ENCODE measurements at regions not wholly inside any gene's neighbourhood (a gene's known extent, or its start where the extent isn't known, plus 50 kb on each side); places are given as distances from the start of the nearest gene placed in this dataset.

DNA sequence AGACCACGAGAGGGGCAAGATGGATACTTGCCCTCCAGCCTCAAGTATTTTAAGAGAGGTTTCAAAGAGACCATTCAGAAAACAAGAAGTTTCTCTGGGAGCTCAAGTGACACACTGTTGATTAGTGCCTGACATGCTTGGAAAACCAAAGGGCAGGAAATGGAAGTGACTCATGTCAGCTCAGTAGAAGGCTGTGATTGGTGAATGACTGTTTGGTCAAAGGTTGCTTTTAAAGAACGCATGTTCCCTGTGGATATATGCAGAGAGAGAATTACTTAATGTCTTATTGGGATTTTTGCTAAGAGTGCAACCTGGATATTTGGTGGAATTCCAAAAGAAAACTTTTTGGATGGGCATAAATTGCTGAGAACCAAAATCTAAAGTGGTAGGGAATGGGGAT lies 549.9 kb downstream of the XIRP2 start:
- in situ Hi-C loops (cut with MboI; ENCODE audit: low sequenced_read_pairs in 4 of 4), result no loop called here
- intact Hi-C loops (cut with DNase I; ENCODE audit: low total_unique reads), result no loop called here

DNA sequence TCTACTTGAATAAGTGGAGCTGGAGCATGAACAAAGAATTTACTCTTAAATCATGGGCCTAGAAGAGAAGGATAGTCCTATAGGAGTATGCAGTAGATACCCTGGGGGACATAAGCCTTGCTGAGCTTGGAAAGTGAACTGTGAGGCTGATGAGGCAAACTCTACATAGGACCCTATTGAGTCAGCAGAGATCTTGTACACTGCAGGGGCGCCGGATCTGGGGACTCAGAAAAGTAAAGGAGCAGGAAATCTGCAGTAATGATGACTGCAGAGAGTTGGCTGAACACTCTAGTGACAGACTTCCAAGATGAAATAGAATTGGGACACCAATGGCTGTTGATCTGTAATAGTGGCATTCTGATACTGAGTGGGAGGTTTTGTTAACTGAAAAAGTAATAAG lies 543.7 kb downstream of the XIRP2 start:
- DNase-seq (no peak), ATAC-seq (no peak)
- in situ Hi-C loops (cut with MboI; ENCODE audit: low sequenced_read_pairs in 4 of 4), result no loop called here
- no peaks in the 10 kb centered on the region for H3K36me3 ChIP-seq
- H3K9me3 ChIP-seq, result no peaks in the 10 kb centered on the region
- no peak overlapping the region for H3K4me3 ChIP-seq
- no peak for TF ChIP-seq POLR2A (IDR thresholded peaks at IDR 0.05)
- TF ChIP-seq, protein P1, sequence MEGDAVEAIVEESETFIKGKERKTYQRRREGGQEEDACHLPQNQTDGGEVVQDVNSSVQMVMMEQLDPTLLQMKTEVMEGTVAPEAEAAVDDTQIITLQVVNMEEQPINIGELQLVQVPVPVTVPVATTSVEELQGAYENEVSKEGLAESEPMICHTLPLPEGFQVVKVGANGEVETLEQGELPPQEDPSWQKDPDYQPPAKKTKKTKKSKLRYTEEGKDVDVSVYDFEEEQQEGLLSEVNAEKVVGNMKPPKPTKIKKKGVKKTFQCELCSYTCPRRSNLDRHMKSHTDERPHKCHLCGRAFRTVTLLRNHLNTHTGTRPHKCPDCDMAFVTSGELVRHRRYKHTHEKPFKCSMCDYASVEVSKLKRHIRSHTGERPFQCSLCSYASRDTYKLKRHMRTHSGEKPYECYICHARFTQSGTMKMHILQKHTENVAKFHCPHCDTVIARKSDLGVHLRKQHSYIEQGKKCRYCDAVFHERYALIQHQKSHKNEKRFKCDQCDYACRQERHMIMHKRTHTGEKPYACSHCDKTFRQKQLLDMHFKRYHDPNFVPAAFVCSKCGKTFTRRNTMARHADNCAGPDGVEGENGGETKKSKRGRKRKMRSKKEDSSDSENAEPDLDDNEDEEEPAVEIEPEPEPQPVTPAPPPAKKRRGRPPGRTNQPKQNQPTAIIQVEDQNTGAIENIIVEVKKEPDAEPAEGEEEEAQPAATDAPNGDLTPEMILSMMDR (IDR thresholded peaks at IDR 0.05 in 4 of 5, conservative IDR thresholded peaks at IDR 0.05 in 1 of 5), result no peak
- H3K27me3 ChIP-seq, result no peaks in the 10 kb centered on the region
- intact Hi-C loops (cut with DNase I; ENCODE audit: low total_unique reads), result no loop called here
- no peak overlapping the region for H3K27ac ChIP-seq
- H3K4me1 ChIP-seq, result no peaks in the 10 kb centered on the region

More for the DNA sequence above, 549.9 kb downstream of the XIRP2 start:
- no peak for ATAC-seq
- Histone ChIP-seq H3K4me3 (no peak overlapping the region), H3K27ac (no peak overlapping the region), H3K27me3 (no peaks in the 10 kb centered on the region), H3K36me3 (no peaks in the 10 kb centered on the region), H3K4me1 (no peaks in the 10 kb centered on the region), H3K9me3 (no peaks in the 10 kb centered on the region)
- DNase-seq, result no peak
- TF ChIP-seq, protein P1 (IDR thresholded peaks at IDR 0.05 in 4 of 5, conservative IDR thresholded peaks at IDR 0.05 in 1 of 5), result no peak
- TF ChIP-seq POLR2A (IDR thresholded peaks at IDR 0.05), result no peak

GRCh38 chr2:167430447-167430846 lies 542.2 kb downstream of the XIRP2 start:
- in situ Hi-C loops (cut with MboI; ENCODE audit: low sequenced_read_pairs in 4 of 4), result no loop called here
- Histone ChIP-seq H3K27ac (no peak overlapping the region), H3K27me3 (no peaks in the 10 kb centered on the region), H3K36me3 (no peaks in the 10 kb centered on the region), H3K9me3 (no peaks in the 10 kb centered on the region), H3K4me3 (no peak overlapping the region), H3K4me1 (no peaks in the 10 kb centered on the region)
- no peak for DNase-seq
- no peak for ATAC-seq
- no peak for TF ChIP-seq POLR2A (IDR thresholded peaks at IDR 0.05)
- TF ChIP-seq, protein P1 (IDR thresholded peaks at IDR 0.05 in 4 of 5, conservative IDR thresholded peaks at IDR 0.05 in 1 of 5), result no peak
- intact Hi-C loops (cut with DNase I; ENCODE audit: low total_unique reads), result no loop called here

- in situ Hi-C loops (cut with MboI; ENCODE audit: low sequenced_read_pairs in 4 of 4), result no loop called here
- no peaks in the 10 kb centered on the region for H3K9me3 ChIP-seq
- no peak for DNase-seq
- no peaks in the 10 kb centered on the region for H3K4me1 ChIP-seq
- H3K4me3 ChIP-seq, result no peak overlapping the region
- intact Hi-C loops (cut with DNase I; ENCODE audit: low total_unique reads), result no loop called here
- no peak for ATAC-seq
- no peaks in the 10 kb centered on the region for H3K27me3 ChIP-seq
- no peaks in the 10 kb centered on the region for H3K36me3 ChIP-seq
- no peak overlapping the region for H3K27ac ChIP-seq
- no peak for TF ChIP-seq POLR2A (IDR thresholded peaks at IDR 0.05)
- TF ChIP-seq, protein P1 (IDR thresholded peaks at IDR 0.05 in 4 of 5, conservative IDR thresholded peaks at IDR 0.05 in 1 of 5), result no peak
Observed at GRCh38 chr2:167424803-167425755, 536.8 kb downstream of the XIRP2 start.

Measured in gastrocnemius medialis (tissue), 4 donors.